Suprapubic skin (tissue), 4 donors: ENCODE measurements at regions not wholly inside any gene's neighbourhood (a gene's known extent, or its start where the extent isn't known, plus 50 kb on each side); places are given as distances from the start of the nearest gene placed in this dataset.

ENCODE experiments used
- CTCF ChIP-seq, 2 donors: fragments of 200-600 bp in 1 of 2; fragments of 450-650 bp in 1 of 2; sonication (generic) in 1 of 2; IDR thresholded peaks; one replicate each; pipeline ENCODE4 v1.5.1; 2016 to 2019; ENCODE audit warnings: antibody characterized with exemption in 2 of 2, mild to moderate bottlenecking in 1 of 2, moderate library complexity in 1 of 2
- EP300 ChIP-seq: sonication (generic); formaldehyde crosslinking; IDR thresholded peaks from one replicate; pipeline ENCODE4 v1.6.1; 2017; ENCODE audit warnings: antibody characterized with exemption
- POLR2A ChIP-seq, 2 donors: fragments of 450-650 bp; IDR thresholded peaks; one replicate each; pipeline ENCODE4 v1.6.1; 2017; ENCODE audit warnings: antibody characterized with exemption in 2 of 2, mild to moderate bottlenecking in 2 of 2, moderate library complexity in 2 of 2
- POLR2AphosphoS5 ChIP-seq, 3 donors: sonication (generic); formaldehyde crosslinking; IDR thresholded peaks; one replicate each; pipeline ENCODE4 v1.6.1; 2017; ENCODE audit warnings: antibody characterized with exemption in 3 of 3

- TF ChIP-seq CTCF (IDR thresholded peaks at IDR 0.05) (no peak), POLR2AphosphoS5 (IDR thresholded peaks at IDR 0.05) (no peak), EP300 (no peak), POLR2A (IDR thresholded peaks at IDR 0.05) (no peak)
These were observed 315.4 kb upstream of the GRIA3 start for GRCh38 chrX:122868631-122869030.
